Testis (tissue), 2 donors: ENCODE measurements at regions not wholly inside any gene's neighbourhood (a gene's known extent, or its start where the extent isn't known, plus 50 kb on each side); places are given as distances from the start of the nearest gene placed in this dataset.

Experiments
- CTCF ChIP-seq, 3 experiments: fragments of 450-650 bp in 2 of 3; fragments of 200-600 bp in 1 of 3; sonication (generic) in 1 of 3; IDR thresholded peaks; one replicate each; pipeline ENCODE4 v1.5.1; 2016 to 2019; ENCODE audit warnings: antibody characterized with exemption in 3 of 3, mild to moderate bottlenecking in 2 of 3, moderate library complexity in 1 of 3
- POLR2A ChIP-seq: fragments of 450-650 bp; IDR thresholded peaks from one replicate; pipeline ENCODE4 v1.6.1; 2017; ENCODE audit warnings: antibody characterized with exemption, mild to moderate bottlenecking, moderate library complexity

- TF ChIP-seq CTCF (IDR thresholded peaks at IDR 0.05) (no peak), POLR2A (no peak)
Observed at GRCh38 chr14:71388336-71388735, 481.1 kb downstream of the PCNX1 start.
